Stomach (tissue), 4 donors: ENCODE measurements at regions not wholly inside any gene's neighbourhood (a gene's known extent, or its start where the extent isn't known, plus 50 kb on each side); places are given as distances from the start of the nearest gene placed in this dataset.

Source experiments
- POLR2A ChIP-seq, 4 donors: fragments of 450-650 bp; IDR thresholded peaks; one replicate each; pipeline ENCODE4 v1.6.1; 2016; ENCODE audit warnings: antibody characterized with exemption in 4 of 4, control low read depth in 2 of 4, mild to moderate bottlenecking in 1 of 4, moderate library complexity in 1 of 4
- POLR2AphosphoS5 ChIP-seq, 3 donors: sonication (generic); formaldehyde crosslinking; IDR thresholded peaks; one replicate each; pipeline ENCODE4 v1.6.1; 2016; ENCODE audit warnings: antibody characterized with exemption in 3 of 3
- TF ChIP-seq, protein P1 (sequence below), 7 experiments: fragments of 450-650 bp in 4 of 7; fragments of 200-600 bp in 3 of 7; sonication (generic) in 3 of 7; IDR thresholded peaks; one replicate each; pipeline ENCODE4 v1.5.1; 2016 to 2019; ENCODE audit warnings: antibody characterized with exemption in 7 of 7, control low read depth in 2 of 7, mild to moderate bottlenecking in 1 of 7

DNA sequence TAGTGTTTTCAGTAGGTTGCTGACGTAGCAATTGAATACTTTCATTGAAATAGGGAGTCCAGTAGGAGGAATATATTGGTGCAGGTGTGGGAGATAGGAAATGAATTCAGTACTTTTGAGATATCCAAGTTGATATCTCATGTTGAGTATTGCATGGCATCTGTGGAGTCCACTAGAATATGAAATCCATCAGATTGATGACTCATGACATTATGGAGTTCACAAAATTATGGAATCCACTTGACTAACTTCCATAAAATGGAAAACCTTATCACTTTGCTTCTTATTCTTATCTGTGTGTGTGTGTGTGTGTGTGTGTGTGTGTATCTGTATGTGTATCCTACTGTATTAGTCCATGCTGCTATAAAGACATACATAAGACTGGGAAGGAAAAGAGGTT is 513.5 kb upstream of the ZEB2 start:
- TF ChIP-seq, protein P1, sequence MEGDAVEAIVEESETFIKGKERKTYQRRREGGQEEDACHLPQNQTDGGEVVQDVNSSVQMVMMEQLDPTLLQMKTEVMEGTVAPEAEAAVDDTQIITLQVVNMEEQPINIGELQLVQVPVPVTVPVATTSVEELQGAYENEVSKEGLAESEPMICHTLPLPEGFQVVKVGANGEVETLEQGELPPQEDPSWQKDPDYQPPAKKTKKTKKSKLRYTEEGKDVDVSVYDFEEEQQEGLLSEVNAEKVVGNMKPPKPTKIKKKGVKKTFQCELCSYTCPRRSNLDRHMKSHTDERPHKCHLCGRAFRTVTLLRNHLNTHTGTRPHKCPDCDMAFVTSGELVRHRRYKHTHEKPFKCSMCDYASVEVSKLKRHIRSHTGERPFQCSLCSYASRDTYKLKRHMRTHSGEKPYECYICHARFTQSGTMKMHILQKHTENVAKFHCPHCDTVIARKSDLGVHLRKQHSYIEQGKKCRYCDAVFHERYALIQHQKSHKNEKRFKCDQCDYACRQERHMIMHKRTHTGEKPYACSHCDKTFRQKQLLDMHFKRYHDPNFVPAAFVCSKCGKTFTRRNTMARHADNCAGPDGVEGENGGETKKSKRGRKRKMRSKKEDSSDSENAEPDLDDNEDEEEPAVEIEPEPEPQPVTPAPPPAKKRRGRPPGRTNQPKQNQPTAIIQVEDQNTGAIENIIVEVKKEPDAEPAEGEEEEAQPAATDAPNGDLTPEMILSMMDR (IDR thresholded peaks at IDR 0.05) = no peak
- no peak for TF ChIP-seq POLR2A (IDR thresholded peaks at IDR 0.05)
- TF ChIP-seq POLR2AphosphoS5 (IDR thresholded peaks at IDR 0.05) = no peak
